ENCODE measurements at regions not wholly inside any gene's neighbourhood (a gene's known extent, or its start where the extent isn't known, plus 50 kb on each side); places are given as distances from the start of the nearest gene placed in this dataset.

GRCh38 chr15:62612183-62612733, 430.3 kb upstream of the TPM1 start:
- Histone ChIP-seq H3K4me3 (ENCODE audit: control insufficient read depth in 2 of 3, extremely low read depth in 1 of 3, insufficient read depth in 2 of 3, low read depth in 1 of 3, low read length in 3 of 3) (no peak overlapping the region), H3K27ac (ENCODE audit: control insufficient read depth, insufficient read depth, low read length) (no peak overlapping the region), H3K4me2 (ENCODE audit: control insufficient read depth, extremely low read depth, insufficient read depth, low read depth, low read length) (no peak overlapping the region), H3K9ac (ENCODE audit: control insufficient read depth, extremely low read depth, insufficient read depth, low read length) (no peak overlapping the region), H4K20me1 (ENCODE audit: control insufficient read depth, extremely low read depth, insufficient read depth, low read length) (no peaks in the 10 kb centered on the region), H3K9me3 (ENCODE audit: control insufficient read depth, low read depth, low read length) (no peaks in the 10 kb centered on the region), H3K4me1 (ENCODE audit: control insufficient read depth, extremely low read depth, insufficient read depth, low read length) (peaks cover 13% of the 10 kb centered on the region), H2AFZ (ENCODE audit: control insufficient read depth, low read length) (no peak overlapping the region), H3K27me3 (ENCODE audit: control insufficient read depth, extremely low read depth, insufficient read depth, low read length) (no peaks in the 10 kb centered on the region), H3K36me3 (ENCODE audit: control insufficient read depth in 2 of 2, extremely low read depth in 1 of 2, insufficient read depth in 2 of 2, low read length in 2 of 2) (no peaks in the 10 kb centered on the region), H3K9me1 (ENCODE audit: control insufficient read depth, extremely low read depth, insufficient read depth, low read length) (no peaks in the 10 kb centered on the region), H3K79me2 (ENCODE audit: control insufficient read depth, insufficient read depth, low read length) (no peaks in the 10 kb centered on the region)
- no peak for DNase-seq (ENCODE audit: low read depth, low spot score)
- dilution Hi-C loops (cut with MboI; ENCODE audit: extremely low pct_ligation_motif_present, low sequenced_read_pairs): no loop called here
- TF ChIP-seq EZH2 (IDR thresholded peaks at IDR 0.05; ENCODE audit: low read length): no peak
- TF ChIP-seq, protein P1, sequence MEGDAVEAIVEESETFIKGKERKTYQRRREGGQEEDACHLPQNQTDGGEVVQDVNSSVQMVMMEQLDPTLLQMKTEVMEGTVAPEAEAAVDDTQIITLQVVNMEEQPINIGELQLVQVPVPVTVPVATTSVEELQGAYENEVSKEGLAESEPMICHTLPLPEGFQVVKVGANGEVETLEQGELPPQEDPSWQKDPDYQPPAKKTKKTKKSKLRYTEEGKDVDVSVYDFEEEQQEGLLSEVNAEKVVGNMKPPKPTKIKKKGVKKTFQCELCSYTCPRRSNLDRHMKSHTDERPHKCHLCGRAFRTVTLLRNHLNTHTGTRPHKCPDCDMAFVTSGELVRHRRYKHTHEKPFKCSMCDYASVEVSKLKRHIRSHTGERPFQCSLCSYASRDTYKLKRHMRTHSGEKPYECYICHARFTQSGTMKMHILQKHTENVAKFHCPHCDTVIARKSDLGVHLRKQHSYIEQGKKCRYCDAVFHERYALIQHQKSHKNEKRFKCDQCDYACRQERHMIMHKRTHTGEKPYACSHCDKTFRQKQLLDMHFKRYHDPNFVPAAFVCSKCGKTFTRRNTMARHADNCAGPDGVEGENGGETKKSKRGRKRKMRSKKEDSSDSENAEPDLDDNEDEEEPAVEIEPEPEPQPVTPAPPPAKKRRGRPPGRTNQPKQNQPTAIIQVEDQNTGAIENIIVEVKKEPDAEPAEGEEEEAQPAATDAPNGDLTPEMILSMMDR (optimal IDR thresholded peaks at IDR 0.05 in 1 of 3, IDR thresholded peaks at IDR 0.05 in 1 of 3, conservative IDR thresholded peaks at IDR 0.05 in 1 of 3; ENCODE audit: extremely low read depth in 1 of 3, insufficient read depth in 2 of 3, low read length in 3 of 3): no peak
- no peak for FAIRE-seq

DNA sequence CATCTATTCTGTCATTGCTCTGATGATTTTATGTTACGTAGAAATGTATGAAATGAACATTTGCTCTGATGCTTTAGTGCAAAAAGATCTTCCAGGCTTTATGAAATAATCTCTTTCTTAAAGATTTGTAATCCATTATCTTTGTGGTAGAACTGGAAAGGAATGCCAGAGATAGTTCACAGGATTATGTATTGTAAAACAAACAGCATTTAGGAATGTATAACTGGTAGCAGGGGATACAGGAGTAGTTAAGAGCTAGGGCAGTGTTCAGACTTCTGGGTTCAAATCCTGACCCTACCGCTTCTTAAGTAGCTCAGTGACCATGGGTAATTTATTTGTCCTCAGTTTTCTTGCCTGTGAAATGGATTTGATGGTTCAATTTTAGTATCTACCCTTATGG, 429.8 kb upstream of the TPM1 start:
- H3K9me3 ChIP-seq (ENCODE audit: control insufficient read depth, low read depth, low read length): no peaks in the 10 kb centered on the region
- FAIRE-seq: no peak
- peaks cover 11% of the 10 kb centered on the region for H3K4me1 ChIP-seq (ENCODE audit: control insufficient read depth, extremely low read depth, insufficient read depth, low read length)
- H3K4me3 ChIP-seq (ENCODE audit: control insufficient read depth in 2 of 3, extremely low read depth in 1 of 3, insufficient read depth in 2 of 3, low read depth in 1 of 3, low read length in 3 of 3): no peak overlapping the region
- no peak overlapping the region for H3K4me2 ChIP-seq (ENCODE audit: control insufficient read depth, extremely low read depth, insufficient read depth, low read depth, low read length)
- H3K9ac ChIP-seq (ENCODE audit: control insufficient read depth, extremely low read depth, insufficient read depth, low read length): no peak overlapping the region
- H3K27ac ChIP-seq (ENCODE audit: control insufficient read depth, insufficient read depth, low read length): no peak overlapping the region
- no peaks in the 10 kb centered on the region for H3K9me1 ChIP-seq (ENCODE audit: control insufficient read depth, extremely low read depth, insufficient read depth, low read length)
- no peaks in the 10 kb centered on the region for H4K20me1 ChIP-seq (ENCODE audit: control insufficient read depth, extremely low read depth, insufficient read depth, low read length)
- dilution Hi-C loops (cut with MboI; ENCODE audit: extremely low pct_ligation_motif_present, low sequenced_read_pairs): no loop called here
- no peak for TF ChIP-seq EZH2 (IDR thresholded peaks at IDR 0.05; ENCODE audit: low read length)
- TF ChIP-seq, protein P1 (optimal IDR thresholded peaks at IDR 0.05 in 1 of 3, IDR thresholded peaks at IDR 0.05 in 1 of 3, conservative IDR thresholded peaks at IDR 0.05 in 1 of 3; ENCODE audit: extremely low read depth in 1 of 3, insufficient read depth in 2 of 3, low read length in 3 of 3): no peak
- no peak overlapping the region for H2AFZ ChIP-seq (ENCODE audit: control insufficient read depth, low read length)
- H3K36me3 ChIP-seq (ENCODE audit: control insufficient read depth in 2 of 2, extremely low read depth in 1 of 2, insufficient read depth in 2 of 2, low read length in 2 of 2): no peaks in the 10 kb centered on the region
- DNase-seq (ENCODE audit: low read depth, low spot score): no peak
- no peaks in the 10 kb centered on the region for H3K27me3 ChIP-seq (ENCODE audit: control insufficient read depth, extremely low read depth, insufficient read depth, low read length)
- H3K79me2 ChIP-seq (ENCODE audit: control insufficient read depth, insufficient read depth, low read length): no peaks in the 10 kb centered on the region

Data from keratinocyte (primary cell).